H9 (cell line): ENCODE measurements at regions not wholly inside any gene's neighbourhood (a gene's known extent, or its start where the extent isn't known, plus 50 kb on each side); places are given as distances from the start of the nearest gene placed in this dataset.

Source experiments
- DNase-seq: peaks from one replicate; pipeline ENCODE4 v3.0.0-alpha.2; 2017
- H2AFZ ChIP-seq: one replicate; pipeline ENCODE4 v1.6.1; 2013; ENCODE audit warnings: mild to moderate bottlenecking, low read length, control low read depth, moderate library complexity
- H2AK5ac ChIP-seq: 2 replicates; pipeline ENCODE4 v1.6.1; 2013; ENCODE audit warnings: low read length, control low read depth, mixed read lengths; ENCODE audit not compliant: insufficient read length
- H2BK120ac ChIP-seq: one replicate; pipeline ENCODE4 v1.6.1; 2013; ENCODE audit warnings: low read depth, mild to moderate bottlenecking, low read length, control low read depth, inconsistent platforms; ENCODE audit not compliant: poor library complexity, severe bottlenecking
- H2BK12ac ChIP-seq: 2 replicates; pipeline ENCODE4 v1.6.1; 2013; ENCODE audit warnings: low read length, control low read depth, mixed read lengths, low read depth; ENCODE audit not compliant: insufficient read length
- H2BK15ac ChIP-seq: 2 replicates; pipeline ENCODE4 v1.6.1; 2013; ENCODE audit warnings: low read depth, low read length, control low read depth
- H2BK20ac ChIP-seq: one replicate; pipeline ENCODE4 v1.6.1; 2013; ENCODE audit warnings: low read depth, mild to moderate bottlenecking, low read length, control low read depth, inconsistent platforms; ENCODE audit not compliant: poor library complexity, severe bottlenecking
- H2BK5ac ChIP-seq: 2 replicates; pipeline ENCODE4 v1.6.1; 2013; ENCODE audit warnings: low read length, control low read depth, mixed read lengths; ENCODE audit not compliant: insufficient read length
- H3K14ac ChIP-seq: 2 replicates; pipeline ENCODE4 v1.6.1; 2013; ENCODE audit warnings: low read length, control low read depth; ENCODE audit not compliant: insufficient read depth
- H3K18ac ChIP-seq: 2 replicates; pipeline ENCODE4 v1.6.1; 2013; ENCODE audit warnings: low read depth, mild to moderate bottlenecking, mixed read lengths, low read length, control low read depth; ENCODE audit not compliant: insufficient read length
- H3K23ac ChIP-seq: 2 replicates; pipeline ENCODE4 v1.6.1; 2013; ENCODE audit warnings: low read length, control low read depth, mixed read lengths, low read depth; ENCODE audit not compliant: insufficient read length
- H3K23me2 ChIP-seq: 2 replicates; pipeline ENCODE4 v1.6.1; 2013; ENCODE audit warnings: low read depth, mild to moderate bottlenecking, mixed read lengths, low read length, control low read depth; ENCODE audit not compliant: insufficient read length, poor library complexity, severe bottlenecking
- H3K27ac ChIP-seq: 2 replicates; pipeline ENCODE4 v1.5.1; 2013; ENCODE audit warnings: low read length, control low read depth, mixed read lengths, low read depth; ENCODE audit not compliant: insufficient read length
- H3K27me3 ChIP-seq: 2 replicates; pipeline ENCODE4 v1.6.1; 2013; ENCODE audit warnings: low read length, control low read depth, inconsistent platforms; ENCODE audit not compliant: insufficient read depth
- H3K4ac ChIP-seq: 2 replicates; pipeline ENCODE4 v1.6.1; 2013; ENCODE audit warnings: low read depth, mild to moderate bottlenecking, control low read depth, inconsistent platforms, low read length, moderate library complexity
- H3K4me1 ChIP-seq: 2 replicates; pipeline ENCODE4 v1.6.1; 2013; ENCODE audit warnings: low read length, control low read depth, inconsistent platforms; ENCODE audit not compliant: insufficient read depth
- H3K4me2 ChIP-seq: 2 replicates; pipeline ENCODE4 v1.6.1; 2013; ENCODE audit warnings: low read length, control low read depth, mixed read lengths; ENCODE audit not compliant: insufficient read length, insufficient read depth
- H3K56ac ChIP-seq: 2 replicates; pipeline ENCODE4 v1.6.1; 2013; ENCODE audit warnings: low read depth, mild to moderate bottlenecking, mixed read lengths, low read length, control low read depth; ENCODE audit not compliant: insufficient read length
- H3K79me1 ChIP-seq: 2 replicates; pipeline ENCODE4 v1.6.1; 2013; ENCODE audit warnings: low read depth, mild to moderate bottlenecking, moderate library complexity, low read length, control low read depth, inconsistent platforms; ENCODE audit not compliant: insufficient read depth, poor library complexity, severe bottlenecking
- H3K79me2 ChIP-seq: 2 replicates; pipeline ENCODE4 v1.6.1; 2013; ENCODE audit warnings: low read length, control low read depth, inconsistent platforms; ENCODE audit not compliant: insufficient read depth
- H3K9ac ChIP-seq: 2 replicates; pipeline ENCODE4 v1.6.1; 2013; ENCODE audit warnings: low read length, control low read depth, mixed read lengths; ENCODE audit not compliant: insufficient read length; ENCODE audit errors: extremely low read depth
- H3K9me3 ChIP-seq: one replicate; pipeline ENCODE4 v1.6.1; 2013; ENCODE audit warnings: low read depth, low read length, inconsistent platforms; ENCODE audit not compliant: control insufficient read depth
- H3T11ph ChIP-seq: one replicate; pipeline ENCODE4 v1.6.1; 2013; ENCODE audit warnings: mild to moderate bottlenecking, low read length, control low read depth, inconsistent platforms
- H4K20me1 ChIP-seq: one replicate; pipeline ENCODE4 v1.6.1; 2013; ENCODE audit not compliant: control insufficient read depth, insufficient read length, insufficient read depth
- H4K5ac ChIP-seq: 2 replicates; pipeline ENCODE4 v1.6.1; 2013; ENCODE audit warnings: low read depth, mild to moderate bottlenecking, mixed read lengths, low read length, control low read depth; ENCODE audit not compliant: insufficient read length
- H4K8ac ChIP-seq: replicated peaks from 2 replicates; pipeline ENCODE4 v1.6.1; 2013; ENCODE audit warnings: low read length, control low read depth, mixed read lengths, low read depth; ENCODE audit not compliant: insufficient read length
- H4K91ac ChIP-seq: 2 replicates; pipeline ENCODE4 v1.6.1; 2013; ENCODE audit warnings: low read depth, mild to moderate bottlenecking, moderate library complexity, mixed read lengths, low read length, control low read depth; ENCODE audit not compliant: insufficient read length
- H3K27ac Mint-ChIP-seq, 3 experiments: 2 replicates in 2 of 3; 3 replicates in 1 of 3; pipeline ENCODE4 v1.8.0; 2020 to 2021; ENCODE audit warnings: mixed read lengths in 3 of 3, mild to moderate bottlenecking in 1 of 3, moderate library complexity in 1 of 3
- H3K27me3 Mint-ChIP-seq: 2 replicates; pipeline ENCODE4 v1.8.0; 2021; ENCODE audit warnings: low read depth, mild to moderate bottlenecking, moderate library complexity, mixed read lengths
- H3K36me3 Mint-ChIP-seq, 3 experiments: 2 replicates in 2 of 3; 3 replicates in 1 of 3; pipeline ENCODE4 v1.8.0; 2020 to 2021; ENCODE audit warnings: low read depth in 3 of 3, mixed read lengths in 3 of 3; ENCODE audit not compliant: insufficient read depth in 1 of 3
- H3K4me1 Mint-ChIP-seq, 2 experiments: 2 replicates each; pipeline ENCODE4 v1.8.0; 2020; ENCODE audit warnings: mixed read lengths in 2 of 2
- H3K4me3 Mint-ChIP-seq, 2 experiments: 2 replicates in 1 of 2; 3 replicates in 1 of 2; pipeline ENCODE4 v1.8.0; 2020 to 2021; ENCODE audit warnings: mild to moderate bottlenecking in 2 of 2, mixed read lengths in 2 of 2, moderate library complexity in 1 of 2
- H3K9me3 Mint-ChIP-seq, 2 experiments: 2 replicates in 1 of 2; 3 replicates in 1 of 2; pipeline ENCODE4 v1.8.0; 2020; ENCODE audit warnings: mild to moderate bottlenecking in 2 of 2, mixed read lengths in 2 of 2, moderate library complexity in 1 of 2
- CTCF ChIP-seq: fragments of 200-600 bp; sonication (generic); conservative IDR thresholded peaks from 3 replicates; pipeline ENCODE4 v1.8.0; 2021; ENCODE audit warnings: antibody characterized with exemption, mild to moderate bottlenecking
- WGBS: extraction: QIAGEN DNeasy Blood & Tissue Kit; methylation state at CpG from one replicate; pipeline ENCODE4 v1.1.7; 2013; ENCODE audit warnings: missing lambda C conversion rate, low lambda C conversion rate, mixed read lengths; ENCODE audit not compliant: insufficient read length; ENCODE audit errors: extremely low coverage; 5-methylcytosine and 5-hydroxymethylcytosine counted together

GRCh38 chr10:21092683-21093524 is 195.8 kb upstream of the NEBL start:
- H3K14ac ChIP-seq = no peak overlapping the region
- H2BK120ac ChIP-seq = no peak overlapping the region
- no peak overlapping the region for H4K8ac ChIP-seq
- Mint-ChIP-seq H3K4me1 (peaks cover 7 to 11% of the 10 kb centered on the region in 2 experiments), H3K4me3 (no peak overlapping the region), H3K27me3 (no peaks in the 10 kb centered on the region), H3K36me3 (peaks cover 0 to 2% (median 0%) of the 10 kb centered on the region in 3 experiments; a peak in 2 of 7 replicates), H3K27ac (no peak overlapping the region), H3K9me3 (no peaks in the 10 kb centered on the region)
- no peak overlapping the region for H2AK5ac ChIP-seq
- H2BK15ac ChIP-seq = no peak overlapping the region
- no peaks in the 10 kb centered on the region for H3K9me3 ChIP-seq
- no peak overlapping the region for H4K5ac ChIP-seq
- TF ChIP-seq CTCF = no peak
- H4K91ac ChIP-seq = no peak overlapping the region
- H3K4me2 ChIP-seq = no peak overlapping the region
- no peaks in the 10 kb centered on the region for H3K23me2 ChIP-seq
- no peak overlapping the region for H3K18ac ChIP-seq
- no peak overlapping the region for H3K56ac ChIP-seq
- no peaks in the 10 kb centered on the region for H4K20me1 ChIP-seq
- H3K27ac ChIP-seq = no peak overlapping the region
- no peak overlapping the region for H3T11ph ChIP-seq
- H3K27me3 ChIP-seq = no peaks in the 10 kb centered on the region
- no peak overlapping the region for H2AFZ ChIP-seq
- no peak overlapping the region for H3K9ac ChIP-seq
- no peak overlapping the region for H2BK20ac ChIP-seq
- no peaks in the 10 kb centered on the region for H3K79me1 ChIP-seq
- WGBS = no CpG with 5 or more reads among the region's 5 CpGs
- H2BK5ac ChIP-seq = no peak overlapping the region
- H3K4ac ChIP-seq = no peak overlapping the region
- H2BK12ac ChIP-seq = no peak overlapping the region
- H3K23ac ChIP-seq = no peak overlapping the region
- DNase-seq = no peak
- no peaks in the 10 kb centered on the region; the same call in 1 of the 2 replicates for H3K79me2 ChIP-seq
- H3K4me1 ChIP-seq = no peaks in the 10 kb centered on the region
